Heart right ventricle (tissue), 16 donors: ENCODE measurements at regions not wholly inside any gene's neighbourhood (a gene's known extent, or its start where the extent isn't known, plus 50 kb on each side); places are given as distances from the start of the nearest gene placed in this dataset.
"Not testable (repeated sequence)": the region's sequence is repeated elsewhere in the genome, so short reads cannot be mapped to it uniquely, and the experiment has no call there.

Experiments used
- ATAC-seq, 8 donors: fragments of 200-7000 bp; cut with Tn5 transposase; one replicate each; pipeline ENCODE4 v1.9.1; 2020; ENCODE audit warnings: mild to moderate bottlenecking in 8 of 8, moderate library complexity in 8 of 8, moderate number of reproducible peaks in 1 of 8
- DNase-seq, 2 donors: peaks; one replicate each; pipeline ENCODE4 v3.0.0-alpha.2; 2020
- H3K27ac ChIP-seq, 10 donors: fragments of 200-600 bp; sonication (generic) in 2 of 10; one replicate each; pipeline versions ENCODE4 v1.5.0 to v1.8.0; 2020 to 2022; ENCODE audit warnings: mild to moderate bottlenecking in 3 of 10
- H3K27me3 ChIP-seq, 7 donors: fragments of 200-600 bp; one replicate each; pipeline ENCODE4 v1.8.0; 2021 to 2022; ENCODE audit warnings: mild to moderate bottlenecking in 2 of 7
- H3K36me3 ChIP-seq, 9 donors: fragments of 200-600 bp; sonication (generic) in 1 of 9; one replicate each; pipeline versions ENCODE4 v1.5.0 to v1.8.0; 2020 to 2022; ENCODE audit warnings: mild to moderate bottlenecking in 2 of 9
- H3K4me1 ChIP-seq, 9 donors: fragments of 200-600 bp; sonication (generic) in 1 of 9; one replicate each; pipeline versions ENCODE4 v1.5.0 to v1.8.0; 2020 to 2022; ENCODE audit warnings: mild to moderate bottlenecking in 4 of 9
- H3K4me3 ChIP-seq, 10 donors: fragments of 200-600 bp; sonication (generic) in 2 of 10; one replicate each; pipeline versions ENCODE4 v1.5.0 to v1.8.0; 2020 to 2022; ENCODE audit warnings: mild to moderate bottlenecking in 7 of 10, moderate library complexity in 2 of 10
- H3K9me3 ChIP-seq, 11 donors: fragments of 200-600 bp in 10 of 11; sonication (generic) in 2 of 11; one replicate each; pipeline versions ENCODE4 v1.5.0 to v1.8.0; 2013 to 2022; ENCODE audit warnings: mild to moderate bottlenecking in 2 of 11, control low read depth in 1 of 11, moderate library complexity in 1 of 11
- WGBS, 2 donors: extraction: QIAGEN DNeasy Blood & Tissue Kit; methylation state at CpG; one replicate each; pipeline ENCODE4 v1.1.7; 2013; ENCODE audit warnings: inconsistent platforms in 1 of 2; 5-methylcytosine and 5-hydroxymethylcytosine counted together
- intact Hi-C, 10 donors: fragments of 100-400 bp; cut with DNase I; formaldehyde crosslinking; loops; one replicate each; pipeline versions ENCODE4 v1.11.1 to v1.14.2; 2022
- TF ChIP-seq, protein P1 (sequence below), 9 donors: fragments of 200-600 bp; sonication (generic) in 2 of 9; IDR thresholded peaks; one replicate each; pipeline versions ENCODE4 v1.5.0 to v1.8.0; 2021 to 2022; ENCODE audit warnings: antibody characterized with exemption in 9 of 9, mild to moderate bottlenecking in 5 of 9, moderate library complexity in 1 of 9
- donor health status: Arrhythmogenic right ventricular cardiomyopathy.
- donor health status: ischemic (EF 13 %, LVEDD 7.1; RV severe dilation, severe dysfunction).
- donor health status: healthy with polysubstance abuse.
- donor health status: DM: no; HTN: yes; CAD: no.
- donor health status: DM: no; HTN: no; CAD: no.
- donor health status: ischemic (EF 25% LVEDD 6.9; RV normal size, moderate dysfunction).
- donor health status: ischemic (EF 25% LVEDD 5.7; RV mildly dilated, moderate dysfunction).
- donor health status: healthy.
- donor health status: DM: yes; HTN: yes; CAD: no.
- donor health status: Ischemic cardiomyopathy.
- donor health status: ischemic (EF 35%, LVEDD 5.7; RV mildly dilated, moderate dysfunction).
- donor health status: nonischemic (EF 11% LVEDD 7.7; RV severe dilation, severe dysfunction).
- donor health status: DM: yes; HTN: yes; CAD: no.
- donor health status: PGD.
- donor health status: ischemic (EF 29% LVEDD 5.4; RV normal size, mild dysfunction).
- donor health status: nonischemic (EF 23%, LVEDD 6.1; RV moderate dilation, normal function).

DNA sequence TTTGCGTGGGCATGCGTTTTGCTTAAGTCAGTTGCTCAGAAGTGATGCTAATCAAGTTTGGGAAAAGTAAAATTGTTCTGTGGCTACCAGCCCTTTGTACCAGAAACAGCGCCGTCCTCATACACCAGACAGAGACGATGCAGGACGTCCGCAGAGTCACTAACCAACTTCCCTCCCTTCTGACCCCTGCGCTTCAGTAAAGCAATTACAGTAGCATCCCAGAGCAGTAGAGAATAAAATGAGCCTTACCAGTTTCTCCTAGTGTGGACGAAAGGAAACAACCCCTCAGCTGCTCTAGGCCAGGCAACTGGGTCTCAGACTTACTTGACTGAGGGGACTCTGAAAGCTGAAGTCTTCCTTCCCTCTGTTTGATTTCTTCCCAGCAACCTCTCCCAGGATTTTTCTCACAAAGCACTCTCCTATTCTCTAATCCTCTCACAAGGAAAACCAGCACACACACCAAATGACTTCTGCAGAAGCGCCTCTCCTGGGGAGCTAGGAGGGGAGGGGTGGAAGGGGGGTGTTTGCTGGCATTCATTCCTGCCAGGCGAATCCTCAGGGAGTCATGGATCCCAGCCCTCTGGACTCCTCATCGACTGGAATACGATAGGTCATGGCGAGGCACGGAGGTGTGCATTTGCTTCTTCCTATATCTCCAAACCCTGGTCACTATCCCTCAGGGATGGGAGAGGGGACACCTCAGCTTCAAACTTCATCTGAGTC, 56.0 kb upstream of the MID1 start:
- no peaks in the 10 kb centered on the region for H3K4me1 ChIP-seq
- ATAC-seq, result peak in 1 of 8 donors; percentile 10

DNA sequence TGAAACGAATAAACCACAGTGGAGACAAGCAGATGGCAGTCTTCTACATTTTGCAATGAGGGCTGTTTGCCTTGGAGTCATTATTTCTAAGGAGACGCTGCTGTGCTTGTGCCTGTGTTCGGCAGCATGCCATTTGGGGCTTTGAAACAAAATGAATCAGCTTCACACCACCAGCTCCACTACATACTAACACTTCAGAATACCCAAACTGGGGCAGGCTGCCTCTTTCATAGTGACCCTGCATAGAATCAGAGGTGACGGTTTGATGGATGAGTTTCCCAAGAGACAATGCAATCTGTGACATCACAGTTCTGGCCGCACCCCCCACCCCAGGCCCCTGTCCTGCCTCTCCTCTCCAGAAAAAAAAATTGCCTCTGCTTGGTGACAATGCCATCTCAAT, 57.1 kb upstream of the MID1 start:
- Histone ChIP-seq H3K4me3 (no peak overlapping the region), H3K36me3 (no peaks in the 10 kb centered on the region), H3K4me1 (no peaks in the 10 kb centered on the region), H3K27ac (no peak overlapping the region), H3K27me3 (peaks cover 0 to 29% (median 0%) of the 10 kb centered on the region in 7 donors), H3K9me3 (no peaks in the 10 kb centered on the region)
- no peak for ATAC-seq
- intact Hi-C loops, result no loop called here
- 60 to 72% methylated on average over 5 of the region's 5 CpGs for WGBS, 2 donors
- TF ChIP-seq, protein P1, sequence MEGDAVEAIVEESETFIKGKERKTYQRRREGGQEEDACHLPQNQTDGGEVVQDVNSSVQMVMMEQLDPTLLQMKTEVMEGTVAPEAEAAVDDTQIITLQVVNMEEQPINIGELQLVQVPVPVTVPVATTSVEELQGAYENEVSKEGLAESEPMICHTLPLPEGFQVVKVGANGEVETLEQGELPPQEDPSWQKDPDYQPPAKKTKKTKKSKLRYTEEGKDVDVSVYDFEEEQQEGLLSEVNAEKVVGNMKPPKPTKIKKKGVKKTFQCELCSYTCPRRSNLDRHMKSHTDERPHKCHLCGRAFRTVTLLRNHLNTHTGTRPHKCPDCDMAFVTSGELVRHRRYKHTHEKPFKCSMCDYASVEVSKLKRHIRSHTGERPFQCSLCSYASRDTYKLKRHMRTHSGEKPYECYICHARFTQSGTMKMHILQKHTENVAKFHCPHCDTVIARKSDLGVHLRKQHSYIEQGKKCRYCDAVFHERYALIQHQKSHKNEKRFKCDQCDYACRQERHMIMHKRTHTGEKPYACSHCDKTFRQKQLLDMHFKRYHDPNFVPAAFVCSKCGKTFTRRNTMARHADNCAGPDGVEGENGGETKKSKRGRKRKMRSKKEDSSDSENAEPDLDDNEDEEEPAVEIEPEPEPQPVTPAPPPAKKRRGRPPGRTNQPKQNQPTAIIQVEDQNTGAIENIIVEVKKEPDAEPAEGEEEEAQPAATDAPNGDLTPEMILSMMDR (IDR thresholded peaks at IDR 0.05), result no peak
- DNase-seq, result no peak

More for the DNA sequence above, 56.0 kb upstream of the MID1 start:
- no peaks in the 10 kb centered on the region for H3K36me3 ChIP-seq
- no peaks in the 10 kb centered on the region for H3K9me3 ChIP-seq
- WGBS, 2 donors, result 48 to 58% methylated on average over 15 of the region's 15 CpGs
- H3K27me3 ChIP-seq, result peaks cover 0 to 30% (median 0%) of the 10 kb centered on the region in 7 donors
- TF ChIP-seq, protein P1 (IDR thresholded peaks at IDR 0.05), result no peak
- intact Hi-C loops, result no loop called here
- no peak overlapping the region for H3K27ac ChIP-seq
- no peak overlapping the region for H3K4me3 ChIP-seq
- DNase-seq, result no peak

DNA sequence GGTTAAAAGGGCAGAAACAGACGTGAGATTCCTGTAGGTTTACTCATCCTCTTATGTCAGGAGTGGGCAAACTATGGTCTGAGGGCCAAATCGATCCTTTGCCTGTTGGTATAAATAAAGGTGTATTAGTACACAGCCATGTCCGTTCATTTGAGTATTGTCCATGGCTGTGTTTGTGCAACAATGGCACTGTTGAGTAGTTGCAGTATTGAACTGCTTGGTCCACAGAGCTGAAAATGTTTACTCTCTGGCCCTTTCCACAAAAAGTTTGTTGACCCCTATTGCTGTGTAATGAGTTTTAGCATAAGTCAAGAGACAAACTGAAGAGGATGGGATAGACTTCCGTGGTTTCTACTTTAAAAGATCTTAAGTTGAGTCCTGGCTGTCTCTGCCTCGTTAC, 59.0 kb upstream of the MID1 start:
- H3K27me3 ChIP-seq, result peaks cover 0 to 17% (median 0%) of the 10 kb centered on the region in 7 donors
- no peak for DNase-seq
- H3K4me3 ChIP-seq, result no peak overlapping the region
- 87 to 90% methylated on average over 5 of the region's 5 CpGs for WGBS, 2 donors
- no peak for ATAC-seq
- H3K36me3 ChIP-seq, result no peaks in the 10 kb centered on the region
- TF ChIP-seq, protein P1 (IDR thresholded peaks at IDR 0.05), result no peak
- H3K4me1 ChIP-seq, result no peaks in the 10 kb centered on the region
- no peak overlapping the region for H3K27ac ChIP-seq
- intact Hi-C loops, result no loop called here
- no peaks in the 10 kb centered on the region for H3K9me3 ChIP-seq

DNA sequence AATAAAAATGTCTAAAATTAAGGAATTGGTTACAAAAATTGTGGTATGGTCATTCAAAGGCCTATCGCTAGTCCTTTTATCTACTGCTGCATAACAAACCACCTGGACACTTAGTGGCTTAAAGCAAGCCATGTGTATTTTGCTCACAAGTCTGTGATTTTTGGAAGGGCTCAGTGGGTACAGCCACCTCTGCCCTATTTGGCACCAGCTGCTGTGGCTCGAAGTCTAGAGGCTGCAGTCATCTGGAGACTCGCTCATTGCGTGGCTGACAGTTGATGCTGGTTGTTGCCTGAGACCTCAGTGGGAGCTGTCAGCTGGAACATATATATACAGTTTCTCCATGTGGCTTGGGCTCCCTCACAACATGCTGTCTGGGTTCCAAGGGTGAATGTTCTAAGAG, 60.8 kb upstream of the MID1 start:
- Histone ChIP-seq H3K4me3 (no peak overlapping the region), H3K36me3 (no peaks in the 10 kb centered on the region), H3K4me1 (no peaks in the 10 kb centered on the region), H3K9me3 (no peaks in the 10 kb centered on the region), H3K27me3 (peaks cover 0 to 6% (median 0%) of the 10 kb centered on the region in 7 donors), H3K27ac (no peak overlapping the region)
- intact Hi-C loops, result no loop called here
- ATAC-seq (no peak), DNase-seq (no peak)
- 66 to 90% methylated on average over 4 of the region's 4 CpGs for WGBS, 2 donors
- TF ChIP-seq, protein P1 (IDR thresholded peaks at IDR 0.05), result no peak

DNA sequence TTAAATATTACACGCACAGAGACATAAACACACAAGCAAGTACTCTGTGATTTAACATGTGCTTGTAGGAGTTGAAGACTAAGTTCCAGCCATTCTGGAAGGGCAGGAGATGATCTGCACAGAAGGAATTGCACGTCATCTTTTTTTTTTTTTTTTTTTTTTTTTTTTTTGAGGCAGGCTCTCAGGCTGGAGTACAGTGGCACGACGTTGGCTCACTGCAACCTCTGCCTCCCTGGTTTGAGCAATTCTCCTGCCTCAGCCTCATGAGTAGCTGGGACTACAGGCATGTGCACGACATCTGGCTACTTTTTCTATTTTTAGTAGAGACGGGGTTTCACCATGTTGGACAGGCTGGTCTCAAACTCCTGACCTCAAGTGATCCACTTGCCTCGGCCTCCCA, 63.2 kb upstream of the MID1 start:
- 69 to 80% methylated on average over 6 to 7 of the region's 7 CpGs for WGBS, 2 donors

More for the DNA sequence above, 63.2 kb upstream of the MID1 start:
- H3K4me3 ChIP-seq, H3K9me3 ChIP-seq, ATAC-seq, H3K36me3 ChIP-seq, intact Hi-C loops, H3K27ac ChIP-seq, H3K4me1 ChIP-seq, DNase-seq, H3K27me3 ChIP-seq: not testable (repeated sequence)
